Activated CD8-positive, alpha-beta memory T cell treated with anti-CD3 and anti-CD28 coated beads, Interleukin-2, amount 50 U/mL, for 1 hour (primary cell): ENCODE measurements at regions not wholly inside any gene's neighbourhood (a gene's known extent, or its start where the extent isn't known, plus 50 kb on each side); places are given as distances from the start of the nearest gene placed in this dataset.

ENCODE experiments used
- DNase-seq: peaks from one replicate; pipeline ENCODE4 v3.0.0-alpha.2; 2020; ENCODE audit errors: extremely low read depth

DNA sequence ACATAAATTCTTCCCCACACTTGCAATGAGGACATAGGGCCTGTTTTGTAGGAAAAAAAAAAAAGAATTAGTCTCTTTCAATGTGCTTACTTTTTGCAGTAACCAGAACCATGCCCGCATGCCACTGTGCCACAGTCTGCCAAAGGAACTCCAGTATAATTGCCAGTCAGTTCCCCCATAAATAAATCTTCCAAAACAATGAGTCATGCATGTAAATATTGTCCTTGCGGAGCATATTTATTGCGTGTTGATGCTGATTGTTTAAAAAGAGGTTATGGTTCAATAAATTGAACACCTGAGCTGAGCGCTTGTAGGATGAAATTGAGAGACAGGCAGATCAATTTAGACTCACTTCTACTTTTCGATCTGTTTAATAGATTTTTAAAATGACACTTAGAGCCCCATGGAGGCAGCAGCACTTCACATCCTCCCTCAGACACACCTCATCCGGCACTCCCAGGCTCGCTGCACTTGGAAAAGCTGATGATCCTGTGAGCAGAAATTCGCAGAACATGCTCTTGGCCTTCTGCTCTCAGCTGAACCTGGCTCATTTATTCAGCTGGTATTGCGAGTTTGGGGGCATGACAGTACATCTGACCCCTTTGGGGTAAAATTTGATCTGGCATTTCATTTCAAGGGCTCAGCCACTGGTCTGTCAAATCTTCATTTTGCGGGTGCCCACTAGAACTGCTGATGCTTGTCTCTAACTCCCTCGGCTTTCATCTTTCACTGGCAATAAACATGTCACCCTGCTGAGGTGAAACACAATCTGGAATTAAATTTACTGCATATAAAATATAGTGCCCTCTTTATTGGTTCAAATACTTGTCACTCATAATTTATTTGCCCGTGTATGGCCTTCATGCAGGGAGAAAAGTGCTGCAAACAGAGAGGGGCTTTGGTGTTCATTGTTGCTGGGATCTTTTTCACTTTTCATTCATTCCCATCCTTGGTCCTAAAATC is 371.1 kb upstream of the POU3F2 start:
- no peak for DNase-seq

DNA sequence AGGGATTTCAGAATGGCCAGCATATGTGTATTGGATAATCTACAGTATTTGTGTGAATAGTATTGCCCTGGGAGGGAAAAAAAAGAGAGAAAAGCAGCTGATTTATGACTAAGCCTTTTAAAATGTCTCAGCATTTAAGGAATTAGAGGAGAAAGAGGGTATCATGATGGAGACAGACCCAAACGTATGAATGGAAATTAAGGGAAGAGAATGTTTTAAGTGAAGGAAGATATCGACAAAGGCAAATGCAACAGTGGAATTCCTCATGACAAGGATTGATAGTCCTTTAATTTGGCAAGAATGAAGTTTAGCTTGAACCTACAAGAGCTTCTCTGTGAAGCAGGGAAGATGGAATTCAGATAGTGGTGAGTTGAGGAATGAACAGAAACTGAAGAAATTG is 367.3 kb upstream of the POU3F2 start:
- no peak for DNase-seq

DNA sequence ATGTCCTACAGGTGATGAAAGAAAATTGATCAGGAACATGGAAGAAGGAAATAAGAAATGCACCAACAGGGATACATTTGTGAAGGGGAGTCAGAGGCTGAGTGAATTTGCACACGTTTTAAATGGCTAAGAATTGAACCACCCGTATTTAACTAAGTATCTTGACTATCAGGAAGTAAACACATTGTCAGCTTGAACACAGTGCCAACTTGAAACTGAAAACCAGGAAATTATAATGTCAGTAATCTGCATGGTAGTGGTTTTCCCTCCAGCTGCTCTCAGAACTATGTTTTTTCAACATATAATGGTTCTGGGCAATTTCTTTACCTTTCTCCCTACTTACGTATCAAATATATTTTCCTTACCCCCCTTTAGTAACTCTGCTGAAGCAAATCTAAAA is 366.5 kb upstream of the POU3F2 start:
- DNase-seq, result no peak

DNA sequence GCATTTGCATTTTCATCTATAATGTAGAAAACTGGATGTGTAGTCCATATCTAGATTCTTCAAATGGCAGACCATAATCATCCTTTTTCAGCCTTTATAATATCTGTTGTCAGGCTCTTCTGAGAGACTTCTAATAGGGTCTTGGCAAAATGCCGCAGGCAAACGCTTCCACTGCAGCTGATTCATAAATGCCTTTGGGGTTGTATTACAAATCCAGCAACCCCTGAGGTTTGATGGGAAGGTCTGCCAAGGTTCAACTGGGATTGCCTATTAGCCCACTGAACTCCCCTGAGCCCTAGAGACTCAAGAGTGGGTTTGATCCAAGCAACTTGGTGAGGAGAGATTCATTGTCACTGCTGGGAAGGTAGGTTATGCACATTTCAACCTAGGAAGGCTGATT is 365.2 kb upstream of the POU3F2 start:
- DNase-seq, result no peak

DNA sequence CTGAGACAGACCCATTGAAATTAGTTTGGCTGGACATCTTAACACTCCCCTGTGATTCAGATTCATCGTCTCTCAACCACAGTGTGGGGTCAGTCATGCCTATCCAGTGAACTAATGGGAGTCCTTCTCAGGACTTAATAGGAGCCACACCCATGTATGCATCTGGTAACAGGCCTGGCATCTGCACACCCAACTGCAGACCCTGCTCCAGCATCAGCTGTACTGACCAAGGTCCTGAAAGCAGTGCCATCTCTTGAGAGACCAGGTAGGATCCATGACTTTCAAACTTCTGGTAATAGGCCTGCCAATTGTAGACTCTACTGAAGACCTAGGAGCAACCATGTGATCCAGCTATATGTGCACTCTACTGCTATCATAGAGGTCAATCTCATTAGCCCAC is 363.6 kb upstream of the POU3F2 start:
- DNase-seq, result no peak

DNA sequence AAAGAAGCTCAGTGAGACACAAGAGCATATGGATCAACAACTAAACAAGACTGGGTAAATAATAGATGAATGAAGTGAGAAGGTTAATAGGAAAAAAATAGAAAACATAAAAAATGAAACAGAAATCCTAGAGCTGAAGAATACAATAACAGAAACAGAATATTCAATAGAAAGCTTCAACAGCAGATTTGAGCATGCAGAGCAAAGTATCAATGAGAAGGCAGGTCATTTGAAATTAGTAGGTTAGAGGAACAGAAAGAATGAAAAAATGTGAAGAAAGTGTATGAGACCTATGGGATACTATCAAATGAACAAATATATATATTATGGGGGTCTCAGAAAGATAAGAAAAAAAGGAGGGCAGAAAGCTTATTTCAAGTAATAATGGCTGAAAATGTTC is 362.9 kb upstream of the POU3F2 start:
- no peak for DNase-seq

DNA sequence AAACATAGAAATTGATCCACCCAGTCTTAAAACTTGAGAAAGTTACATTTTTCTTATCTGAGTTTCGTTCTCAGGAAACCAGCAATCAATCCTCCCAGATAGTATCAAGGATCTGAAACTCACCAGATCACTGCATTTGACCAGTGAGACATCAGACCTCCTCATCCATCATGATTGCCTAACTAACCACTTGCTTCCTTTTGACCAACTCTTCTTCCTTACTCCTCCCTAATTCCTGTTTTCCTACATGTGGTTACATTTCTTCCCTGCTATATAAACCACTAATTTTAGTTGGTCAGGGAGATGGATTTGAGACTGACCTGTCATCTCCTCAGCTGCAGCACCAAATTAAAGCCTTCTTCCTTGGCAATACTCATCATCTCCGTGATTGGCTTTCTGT is 357.1 kb upstream of the POU3F2 start:
- DNase-seq, result no peak

DNA sequence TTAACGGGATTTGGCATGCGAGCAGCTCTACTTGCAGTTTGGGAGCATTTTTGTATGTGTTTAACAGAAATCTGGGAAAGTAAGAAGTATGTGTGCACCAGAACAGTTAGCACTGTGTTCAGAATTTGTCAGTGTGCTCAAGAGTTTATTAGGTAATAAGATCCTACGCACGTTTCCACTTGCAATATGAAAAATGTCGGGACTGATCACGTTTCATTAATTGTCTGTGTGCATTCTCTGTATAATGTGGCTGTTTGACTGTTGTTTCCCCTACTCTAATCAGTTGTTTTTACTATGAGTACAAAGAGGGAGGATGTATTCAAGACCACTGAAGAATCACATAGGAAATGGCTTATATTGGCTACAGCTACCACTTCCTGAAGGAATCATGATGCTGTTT is 349.7 kb upstream of the POU3F2 start:
- DNase-seq, result no peak

DNA sequence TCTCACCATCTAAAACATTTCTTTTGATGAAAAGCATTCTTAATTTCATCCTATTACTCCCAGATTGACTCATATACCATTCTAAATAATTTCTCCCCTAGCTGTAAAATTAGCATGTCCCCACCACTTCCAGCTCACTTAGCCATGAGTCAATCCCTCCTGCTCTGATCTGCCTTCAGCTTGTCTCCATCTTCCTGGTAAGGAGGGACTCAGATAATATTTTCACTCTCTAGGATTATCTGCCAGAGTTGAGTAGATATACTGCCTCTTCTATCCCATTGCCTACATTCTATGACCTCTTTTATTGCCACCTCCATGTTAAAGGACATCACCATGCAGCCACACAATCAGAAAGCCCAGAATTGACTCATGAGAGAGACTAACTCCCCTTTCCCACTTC is 348.8 kb upstream of the POU3F2 start:
- no peak for DNase-seq

DNA sequence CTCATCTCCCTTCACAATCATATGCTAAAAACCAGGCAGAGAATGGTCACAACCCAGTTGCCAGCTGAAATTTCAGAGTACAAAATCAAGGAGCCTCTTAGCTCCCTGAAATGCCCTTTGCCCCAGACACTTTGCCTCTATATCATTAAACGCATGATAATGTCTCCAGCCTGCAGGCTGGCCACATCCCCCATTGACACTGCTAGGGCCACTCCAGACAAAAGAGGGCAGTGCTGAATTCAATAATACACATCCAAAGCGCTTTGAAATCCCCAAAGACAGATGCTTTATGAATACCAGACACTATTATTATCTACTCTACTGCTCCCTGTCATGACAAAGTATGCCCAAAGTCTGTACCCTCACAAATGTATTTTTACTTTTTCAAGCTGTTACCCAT is 348.3 kb upstream of the POU3F2 start:
- DNase-seq, result no peak

DNA sequence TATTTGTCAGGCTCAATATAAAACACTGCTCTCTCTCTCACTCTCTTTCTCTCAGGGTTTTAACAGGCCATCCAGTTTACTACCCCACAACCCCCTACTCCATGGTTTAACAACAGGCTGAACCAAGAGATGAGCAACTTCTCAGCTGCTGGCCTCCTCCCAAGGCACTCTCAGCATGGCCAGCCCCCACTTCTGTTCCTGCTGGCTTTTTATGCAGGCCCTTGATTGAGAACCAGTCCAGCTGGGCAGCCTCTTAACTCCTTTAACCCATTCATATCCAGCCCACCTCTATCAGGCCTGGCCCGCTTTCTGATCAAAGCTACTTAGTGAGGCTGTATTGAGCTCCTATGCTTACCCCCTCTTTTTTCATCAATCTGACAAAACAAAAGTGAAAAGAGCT is 346.8 kb upstream of the POU3F2 start:
- no peak for DNase-seq

DNA sequence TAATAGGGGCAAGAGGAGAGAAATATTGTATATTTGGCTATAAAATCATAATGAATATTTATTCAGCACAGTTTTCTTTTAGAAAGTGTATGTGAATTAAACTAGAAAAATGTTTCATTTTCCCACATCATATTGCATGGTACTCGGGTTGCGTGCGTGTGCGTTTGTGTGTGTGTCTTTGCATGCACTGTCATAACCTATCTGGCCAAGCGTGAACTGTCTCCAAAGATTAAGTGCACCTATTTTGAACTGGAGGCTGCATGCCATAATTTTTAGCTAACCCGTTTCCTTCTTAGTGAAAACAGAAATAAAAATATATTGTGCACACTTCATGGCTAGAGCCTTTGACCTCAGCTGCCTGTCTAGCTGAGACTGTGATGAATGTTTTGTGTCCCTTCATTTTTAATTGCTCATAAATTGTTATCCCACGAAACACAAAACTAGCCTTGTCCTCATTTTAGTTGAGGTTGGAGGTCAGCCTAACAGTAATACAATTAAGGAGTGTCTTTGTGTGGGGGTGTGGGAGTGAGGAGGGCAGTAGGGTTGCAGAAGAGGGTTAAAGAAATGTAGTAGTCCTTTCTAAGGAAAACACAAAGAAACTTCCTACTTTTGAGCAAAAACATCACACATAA is 336.1 kb upstream of the POU3F2 start:
- no peak for DNase-seq

DNA sequence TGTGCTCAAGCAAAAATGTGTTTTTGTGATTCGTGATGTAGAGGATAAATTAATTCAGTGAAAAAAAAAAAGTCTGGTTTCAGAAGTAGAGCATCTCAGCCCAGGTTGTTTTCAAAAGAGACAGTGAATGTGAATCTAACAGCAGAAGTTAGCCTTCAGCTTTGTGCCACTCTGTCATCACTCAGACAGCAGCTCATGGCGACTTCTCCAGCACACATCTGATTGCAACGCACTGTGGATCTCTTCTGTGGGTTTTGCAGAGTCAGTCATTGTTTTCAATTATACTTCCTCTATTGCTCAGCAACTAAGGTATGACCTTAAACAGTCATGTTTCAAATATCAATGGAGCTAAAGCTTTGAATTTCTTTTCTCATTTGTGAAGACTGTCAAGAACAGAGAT is 335.5 kb upstream of the POU3F2 start:
- DNase-seq, result no peak

DNA sequence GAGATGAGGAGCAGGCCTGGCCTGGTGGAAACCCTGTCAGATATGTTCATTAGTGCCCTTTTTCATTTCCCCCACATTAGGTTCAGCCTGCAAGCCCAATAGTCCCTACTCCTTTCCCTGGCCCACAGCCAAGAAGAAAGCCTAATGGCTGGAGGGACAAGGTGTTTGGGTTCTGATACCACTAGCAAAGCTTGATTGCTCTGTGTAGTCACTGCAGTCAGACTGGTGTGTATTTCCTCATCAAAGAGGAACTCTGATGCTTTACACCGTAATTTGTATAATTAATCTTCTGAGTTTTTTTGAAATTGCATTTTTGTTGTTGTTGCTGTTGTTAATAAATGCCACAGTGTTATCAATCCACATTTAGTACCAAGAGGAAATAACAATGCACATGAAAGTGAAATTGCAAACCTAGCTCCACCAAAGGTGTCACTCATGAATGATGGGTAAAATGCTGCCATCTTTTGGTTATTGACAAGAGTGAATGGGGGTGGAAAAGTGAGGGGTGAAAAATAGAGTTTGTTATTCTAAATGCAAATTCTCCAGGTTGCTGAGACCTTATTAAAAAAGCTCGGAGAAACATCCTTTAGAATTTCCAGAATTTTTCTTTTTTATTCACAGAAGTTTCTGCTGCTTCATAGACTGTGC is 320.2 kb upstream of the POU3F2 start:
- DNase-seq, result no peak

DNA sequence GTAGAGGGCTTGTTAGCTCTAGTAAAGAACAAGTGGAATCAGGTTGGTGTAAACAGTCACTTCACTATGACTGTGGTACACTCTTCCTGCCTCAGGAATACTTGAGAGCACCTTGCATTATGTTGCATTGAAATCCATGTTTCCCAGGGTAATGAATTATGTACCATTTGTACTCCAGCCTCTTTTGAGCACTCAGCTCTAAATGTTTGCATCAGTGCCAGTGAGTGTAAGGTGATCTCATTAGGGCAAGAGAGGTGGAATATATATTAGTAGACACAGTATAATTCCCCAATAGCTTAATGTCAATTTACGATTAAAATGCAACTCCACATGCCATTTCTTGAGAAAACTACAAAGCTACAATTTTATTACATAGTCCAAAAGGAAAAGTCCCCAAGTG is 319.6 kb upstream of the POU3F2 start:
- no peak for DNase-seq

DNA sequence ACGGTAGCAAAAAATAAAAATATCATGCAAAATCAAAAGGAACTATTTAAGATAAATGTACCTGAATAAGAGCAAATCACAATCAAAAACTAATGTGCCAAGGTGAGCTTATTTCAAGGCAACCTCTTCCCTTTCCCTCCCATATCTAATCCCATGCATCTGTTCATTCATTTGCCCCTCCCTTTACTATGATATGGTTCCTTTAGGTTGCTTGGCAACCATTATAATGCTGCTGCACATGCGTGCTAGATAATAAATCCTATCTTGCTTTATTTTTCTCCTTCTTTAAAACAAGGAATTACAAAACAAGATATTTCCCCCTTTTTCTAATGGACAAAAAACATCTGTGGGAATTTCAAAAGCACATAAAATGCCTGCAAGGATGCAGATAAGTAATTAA is 318.2 kb upstream of the POU3F2 start:
- no peak for DNase-seq

DNA sequence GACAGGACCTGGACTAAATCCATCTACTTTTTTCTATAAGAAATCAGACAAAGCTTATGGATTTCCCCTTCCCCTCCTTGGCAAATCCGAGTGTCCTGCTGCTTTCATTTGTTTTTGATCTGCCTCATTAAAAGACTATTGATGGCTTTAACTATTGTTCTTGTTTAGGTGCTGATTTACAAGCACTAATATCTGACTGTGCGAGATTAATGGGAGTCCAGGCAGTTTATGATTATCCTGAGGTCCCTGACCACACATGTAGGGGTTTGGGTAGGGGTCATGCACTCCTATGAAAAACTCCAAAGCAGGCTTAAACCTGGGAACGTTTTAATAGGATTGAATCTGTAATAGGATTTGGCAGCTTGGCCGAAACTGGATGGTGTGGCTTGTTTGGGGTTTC is 317.5 kb upstream of the POU3F2 start:
- no peak for DNase-seq

DNA sequence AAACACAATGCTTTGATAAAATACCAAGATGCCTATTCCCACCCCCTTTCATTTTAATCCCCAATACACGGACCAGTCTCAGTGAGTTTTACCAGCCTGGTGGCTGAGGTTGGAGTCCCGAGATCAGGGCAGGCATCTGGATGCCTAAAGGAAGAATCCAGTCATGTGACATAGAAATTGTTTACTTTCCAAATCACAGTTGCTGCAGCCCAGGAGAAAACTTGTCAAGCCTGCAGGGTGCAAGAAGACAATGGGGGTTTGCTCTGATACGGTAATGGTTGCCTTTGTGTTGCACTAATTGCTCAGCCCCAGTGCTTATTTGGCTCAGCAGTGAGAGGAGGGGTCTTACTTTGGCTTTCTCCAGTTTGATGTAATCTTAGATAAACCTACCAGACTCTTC is 308.5 kb upstream of the POU3F2 start:
- DNase-seq, result no peak

DNA sequence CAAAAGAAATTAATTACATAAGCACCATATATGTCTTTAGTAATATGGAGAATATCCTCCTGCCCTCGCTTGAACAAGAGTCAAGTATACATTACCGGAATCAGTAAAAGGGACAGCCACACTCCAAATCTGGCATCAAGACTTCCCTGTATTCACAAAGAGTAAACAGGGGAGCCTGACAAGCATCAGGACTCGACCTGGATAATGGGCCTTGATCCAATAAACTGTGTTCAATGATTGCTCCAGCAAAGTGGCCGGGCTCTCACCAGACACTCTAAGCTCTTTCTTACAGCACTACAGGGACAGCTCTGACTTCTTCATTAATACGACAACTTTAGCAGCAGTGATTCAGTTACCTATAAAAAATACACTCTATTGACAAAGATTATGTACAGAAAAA is 307.9 kb upstream of the POU3F2 start:
- no peak for DNase-seq

DNA sequence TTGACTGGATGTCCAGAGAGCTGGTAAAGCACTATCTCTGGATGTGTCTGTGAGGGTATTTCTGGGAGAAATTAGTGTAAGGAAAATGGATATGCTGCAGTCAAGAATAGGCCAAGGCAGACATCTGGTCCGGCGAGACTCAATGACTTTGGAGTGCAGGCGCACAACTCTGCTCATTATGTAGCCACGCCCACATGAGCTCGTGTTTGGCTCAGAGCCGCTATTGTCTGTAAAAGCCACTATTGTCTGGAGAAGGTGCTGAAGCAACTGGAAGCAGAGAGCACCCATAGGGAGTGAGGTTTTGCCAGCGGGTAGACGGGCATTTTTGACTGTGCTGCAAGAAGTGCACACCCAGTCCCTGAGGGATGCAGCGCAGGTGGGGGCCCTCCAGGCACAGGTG is 305.0 kb upstream of the POU3F2 start:
- DNase-seq, result no peak

DNA sequence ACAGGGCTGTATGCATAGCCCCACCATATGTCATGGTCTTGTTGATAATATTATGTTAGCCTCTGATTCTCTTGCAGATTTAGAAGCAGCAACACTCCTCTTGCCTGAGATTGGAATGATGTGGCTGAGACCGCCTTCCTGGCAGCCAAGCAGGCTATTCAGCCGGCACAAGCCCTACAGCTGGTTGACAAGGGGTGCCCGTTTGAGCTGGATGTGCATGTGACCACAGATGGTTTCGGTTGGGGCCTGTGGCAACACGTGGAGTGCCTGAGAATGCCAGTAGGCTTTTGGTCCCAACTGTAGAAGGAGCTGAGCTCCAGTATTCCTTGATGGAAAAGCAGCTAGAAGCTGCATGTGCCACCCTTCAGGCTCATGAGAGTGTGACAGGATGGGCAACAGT is 303.6 kb upstream of the POU3F2 start:
- no peak for DNase-seq

DNA sequence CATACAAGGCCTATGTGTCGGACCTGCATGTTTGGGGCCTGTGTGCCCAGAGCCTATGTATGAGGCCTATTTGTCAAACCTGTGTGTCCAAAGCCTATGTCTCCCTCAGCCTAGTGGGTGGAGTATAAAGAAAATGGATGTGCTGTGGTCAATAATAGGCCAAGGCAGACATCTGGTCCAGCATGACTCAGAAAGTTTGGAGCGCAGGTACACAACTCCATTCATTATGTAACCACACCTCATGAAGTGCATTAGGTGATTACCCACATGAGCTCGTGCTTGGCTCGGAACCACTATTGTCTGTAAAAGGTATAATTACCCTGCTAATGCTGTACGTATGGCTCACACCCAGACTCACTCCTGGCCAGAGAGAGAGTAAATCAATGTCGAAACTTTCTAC is 302.4 kb upstream of the POU3F2 start:
- DNase-seq, result no peak

DNA sequence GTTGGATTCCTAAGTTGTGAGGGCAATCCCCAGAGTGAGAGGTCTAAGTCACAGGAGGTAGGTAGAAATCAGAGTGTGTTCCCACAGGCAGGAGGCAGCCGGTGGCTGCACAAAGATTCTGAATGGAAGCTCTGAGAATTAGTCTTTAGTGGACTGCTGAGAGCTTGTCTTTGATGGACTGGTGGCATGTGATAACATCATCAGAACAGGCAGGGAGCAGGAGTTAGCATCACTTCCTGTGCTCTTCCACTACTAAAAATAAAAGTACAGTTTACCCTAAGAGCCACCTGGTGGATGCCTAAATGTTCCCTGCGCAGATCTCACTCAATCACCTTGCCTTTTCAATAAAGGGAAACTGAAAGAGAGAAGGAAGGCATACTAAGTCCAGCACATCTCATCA is 294.6 kb upstream of the POU3F2 start:
- no peak for DNase-seq
